ENCODE measurements at regions not wholly inside any gene's neighbourhood (a gene's known extent, or its start where the extent isn't known, plus 50 kb on each side); places are given as distances from the start of the nearest gene placed in this dataset.

DNA sequence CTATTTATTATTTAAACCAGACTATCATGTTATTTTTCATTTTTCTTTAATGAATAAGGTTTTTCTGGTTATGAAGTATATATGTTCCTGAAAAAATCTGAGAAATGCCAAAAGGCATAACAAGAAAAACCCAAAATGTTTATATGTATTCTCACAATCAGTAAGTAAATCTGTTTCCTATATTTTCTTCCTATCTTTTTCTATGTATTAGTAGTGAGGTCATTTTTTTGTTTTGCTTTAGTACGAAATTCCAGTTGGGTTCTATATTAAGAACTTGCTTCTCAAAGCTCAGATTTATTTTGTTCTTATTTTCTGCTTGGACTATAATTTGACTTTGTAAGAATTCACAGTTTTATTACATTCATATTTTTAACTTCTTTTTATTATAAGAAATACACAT, 287.5 kb upstream of the NFE2L3 start:
- TF ChIP-seq EZH2 (IDR thresholded peaks at IDR 0.05; ENCODE audit: low read depth), result no peak
- TF ChIP-seq, protein P1, sequence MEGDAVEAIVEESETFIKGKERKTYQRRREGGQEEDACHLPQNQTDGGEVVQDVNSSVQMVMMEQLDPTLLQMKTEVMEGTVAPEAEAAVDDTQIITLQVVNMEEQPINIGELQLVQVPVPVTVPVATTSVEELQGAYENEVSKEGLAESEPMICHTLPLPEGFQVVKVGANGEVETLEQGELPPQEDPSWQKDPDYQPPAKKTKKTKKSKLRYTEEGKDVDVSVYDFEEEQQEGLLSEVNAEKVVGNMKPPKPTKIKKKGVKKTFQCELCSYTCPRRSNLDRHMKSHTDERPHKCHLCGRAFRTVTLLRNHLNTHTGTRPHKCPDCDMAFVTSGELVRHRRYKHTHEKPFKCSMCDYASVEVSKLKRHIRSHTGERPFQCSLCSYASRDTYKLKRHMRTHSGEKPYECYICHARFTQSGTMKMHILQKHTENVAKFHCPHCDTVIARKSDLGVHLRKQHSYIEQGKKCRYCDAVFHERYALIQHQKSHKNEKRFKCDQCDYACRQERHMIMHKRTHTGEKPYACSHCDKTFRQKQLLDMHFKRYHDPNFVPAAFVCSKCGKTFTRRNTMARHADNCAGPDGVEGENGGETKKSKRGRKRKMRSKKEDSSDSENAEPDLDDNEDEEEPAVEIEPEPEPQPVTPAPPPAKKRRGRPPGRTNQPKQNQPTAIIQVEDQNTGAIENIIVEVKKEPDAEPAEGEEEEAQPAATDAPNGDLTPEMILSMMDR (conservative IDR thresholded peaks at IDR 0.05), result no peak
